GM18505 (cell line): ENCODE measurements at regions not wholly inside any gene's neighbourhood (a gene's known extent, or its start where the extent isn't known, plus 50 kb on each side); places are given as distances from the start of the nearest gene placed in this dataset.

Experiments
- ATAC-seq: cut with Tn5 transposase; IDR thresholded peaks from one replicate; pipeline ENCODE4 v1.9.1; 2021; ENCODE audit not compliant: unreplicated experiment
- POLR2A ChIP-seq: IDR thresholded peaks from 4 replicates; pipeline ENCODE4 v1.6.1; 2011; ENCODE audit warnings: borderline replicate concordance; ENCODE audit not compliant: insufficient read depth, insufficient read length; ENCODE audit errors: extremely low read depth

GRCh38 chr9:13971966-13972655 lies 341.8 kb downstream of the NFIB start:
- TF ChIP-seq POLR2A = no peak
- no peak for ATAC-seq

DNA sequence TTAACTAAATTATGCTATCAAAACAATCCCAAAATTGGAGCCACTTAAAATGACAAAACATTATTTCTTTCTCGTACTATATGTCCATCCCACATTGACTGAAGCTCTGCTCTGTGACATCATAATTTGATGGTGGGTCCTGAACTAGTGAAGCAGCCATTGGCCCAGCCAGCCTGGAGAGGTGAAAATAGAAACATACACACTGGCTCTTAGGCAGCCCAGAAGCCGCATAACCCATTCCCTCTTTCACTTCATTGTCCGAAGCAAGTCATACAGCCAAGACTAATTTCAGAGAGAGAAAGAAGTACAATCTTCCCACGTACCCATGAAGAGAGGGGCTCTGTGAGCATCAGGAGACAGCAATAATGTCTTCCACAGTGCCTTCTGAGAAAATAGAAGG lies 342.5 kb downstream of the NFIB start:
- ATAC-seq = no peak
- TF ChIP-seq POLR2A = no peak

- ATAC-seq = no peak
- TF ChIP-seq POLR2A = no peak
Measured at GRCh38 chr9:13970426-13970825, 343.5 kb downstream of the NFIB start.

- TF ChIP-seq POLR2A = no peak
- no peak for ATAC-seq
Measured at GRCh38 chr9:13970018-13970417, 343.9 kb downstream of the NFIB start.

DNA sequence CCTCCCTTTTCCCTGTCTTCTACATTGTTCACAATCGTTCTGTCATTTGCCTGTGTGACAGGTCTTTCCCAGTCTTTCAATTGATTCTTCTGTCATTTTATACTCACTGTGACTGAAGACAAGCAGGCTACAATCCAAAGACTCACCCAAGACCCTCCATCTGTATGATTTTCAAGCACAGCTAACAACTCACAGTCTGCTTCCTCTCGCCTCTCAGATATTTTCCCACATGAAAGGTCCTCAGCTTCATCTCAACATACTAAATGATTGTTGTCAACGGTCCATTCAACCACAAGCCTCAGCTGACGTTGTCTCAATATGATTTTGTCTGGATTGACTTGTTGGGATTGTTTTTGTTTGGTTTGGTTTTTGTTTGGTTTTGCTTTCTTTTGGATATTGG lies 346.5 kb downstream of the NFIB start:
- no peak for TF ChIP-seq POLR2A
- ATAC-seq = no peak

- ATAC-seq = no peak
- no peak for TF ChIP-seq POLR2A
Measured at GRCh38 chr9:13967011-13967410, 346.9 kb downstream of the NFIB start.

DNA sequence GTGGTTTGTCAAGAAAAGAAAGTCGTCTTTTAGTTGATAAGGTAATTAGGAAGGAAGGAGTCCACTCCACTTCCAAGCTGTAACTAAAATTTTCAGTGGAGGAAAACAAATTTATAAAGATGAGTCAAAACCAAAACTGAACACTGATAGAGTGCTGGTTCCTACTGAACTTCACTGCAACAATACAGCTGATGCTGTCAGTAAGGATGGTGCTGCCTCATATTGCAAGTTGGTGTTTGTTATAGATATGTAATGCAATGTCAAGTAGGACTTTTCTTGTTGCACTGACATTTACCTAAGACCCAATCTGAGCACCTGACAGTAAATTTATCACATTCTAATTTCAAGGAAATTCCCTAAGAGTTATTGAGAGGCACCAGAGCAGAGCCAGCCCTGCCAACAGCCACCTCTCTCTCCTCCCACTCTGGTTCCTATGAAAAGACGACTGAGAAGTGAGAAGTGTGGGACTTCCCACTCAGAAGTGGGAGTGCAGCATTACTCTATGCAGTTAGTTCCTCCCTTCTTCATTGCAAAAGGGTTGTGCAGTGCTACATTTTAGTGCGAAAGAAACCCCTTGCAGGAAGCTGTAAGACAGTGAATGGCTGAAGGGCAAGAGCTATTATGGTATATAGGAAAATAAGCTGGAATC lies 350.8 kb downstream of the NFIB start:
- no peak for TF ChIP-seq POLR2A
- no peak for ATAC-seq

GRCh38 chr9:13962006-13962405 lies 351.9 kb downstream of the NFIB start:
- TF ChIP-seq POLR2A = no peak
- no peak for ATAC-seq

GRCh38 chr9:13960011-13960765 lies 353.8 kb downstream of the NFIB start:
- no peak for TF ChIP-seq POLR2A
- no peak for ATAC-seq

- ATAC-seq = no peak
- TF ChIP-seq POLR2A = no peak
Measured at GRCh38 chr9:13958672-13959071, 355.3 kb downstream of the NFIB start.

- TF ChIP-seq POLR2A = no peak
- ATAC-seq = no peak
Measured at GRCh38 chr9:13957089-13957488, 356.9 kb downstream of the NFIB start.

DNA sequence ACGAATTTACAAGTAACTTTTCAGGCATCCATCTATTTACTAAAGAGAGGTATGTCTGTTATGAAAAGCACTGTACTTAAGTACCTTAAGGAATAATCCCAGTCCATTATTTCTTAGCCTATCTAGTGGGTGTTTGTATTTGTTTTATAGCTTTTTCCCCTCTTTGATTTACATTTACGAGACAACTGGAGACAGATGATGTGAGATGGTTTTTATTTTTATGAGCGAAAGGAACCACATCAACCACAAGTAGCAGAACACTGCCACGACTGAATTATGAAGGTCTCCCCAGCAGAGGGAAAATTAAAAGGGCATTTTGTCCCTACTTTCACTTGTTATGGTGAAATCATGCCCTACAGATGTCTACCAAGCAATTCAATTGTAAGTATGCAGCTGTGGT lies 357.8 kb downstream of the NFIB start:
- ATAC-seq = no peak
- no peak for TF ChIP-seq POLR2A

- no peak for ATAC-seq
- no peak for TF ChIP-seq POLR2A
Measured at GRCh38 chr9:13952906-13953305, 361.0 kb downstream of the NFIB start.

DNA sequence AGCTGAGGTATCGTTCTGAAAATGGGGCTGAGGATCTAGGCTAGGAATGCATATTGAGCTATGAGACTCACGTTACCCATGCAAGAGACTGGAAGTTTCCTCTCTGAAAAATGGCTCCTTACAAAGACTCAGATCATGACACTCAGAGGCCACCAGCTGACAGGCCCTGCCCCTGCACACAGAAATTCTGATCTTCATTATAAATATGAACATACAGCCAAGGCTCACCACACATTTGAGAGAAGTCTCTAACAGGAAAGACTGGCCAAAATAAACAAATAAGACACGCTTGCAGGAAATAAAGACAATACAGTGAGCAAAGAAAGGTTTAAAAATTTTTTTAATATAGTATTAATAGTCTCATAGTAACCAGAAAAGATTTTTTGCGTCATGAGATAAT lies 365.9 kb downstream of the NFIB start:
- no peak for ATAC-seq
- no peak for TF ChIP-seq POLR2A

GRCh38 chr9:13943176-13943575 lies 370.8 kb downstream of the NFIB start:
- ATAC-seq = no peak
- TF ChIP-seq POLR2A = no peak

DNA sequence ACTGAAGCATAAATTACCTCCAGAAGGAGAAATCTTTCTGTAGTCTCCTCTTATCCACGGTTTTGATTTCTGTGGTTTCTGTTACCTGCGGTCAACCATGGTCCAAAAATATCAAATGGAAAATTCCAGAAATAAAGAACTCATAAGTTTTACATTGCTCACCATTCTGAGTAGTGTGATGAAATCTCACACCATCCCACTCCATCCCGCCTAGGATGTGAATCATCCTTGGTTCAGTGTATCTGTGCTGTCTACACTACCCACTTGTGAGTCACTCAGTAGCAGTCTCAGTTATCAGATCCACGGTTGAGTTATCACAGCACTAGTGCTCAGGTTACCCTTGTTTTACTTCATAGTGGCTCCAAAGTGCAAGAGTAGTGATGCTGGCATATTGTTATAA lies 371.2 kb downstream of the NFIB start:
- TF ChIP-seq POLR2A = no peak
- no peak for ATAC-seq
